Astrocyte (in vitro differentiated cells and primary cell): ENCODE measurements at regions not wholly inside any gene's neighbourhood (a gene's known extent, or its start where the extent isn't known, plus 50 kb on each side); places are given as distances from the start of the nearest gene placed in this dataset.

Experiments used
- EZH2 ChIP-seq: IDR thresholded peaks from 2 replicates; pipeline ENCODE4 v1.6.1; 2012; ENCODE audit warnings: mild to moderate bottlenecking, low read length, inconsistent platforms; ENCODE audit not compliant: insufficient read depth
- TF ChIP-seq, protein P1 (sequence below): IDR thresholded peaks from 2 replicates; pipeline ENCODE4 v1.5.1; 2011; ENCODE audit warnings: low read depth, mild to moderate bottlenecking, inconsistent platforms, low read length, moderate library complexity; ENCODE audit not compliant: insufficient read depth

DNA sequence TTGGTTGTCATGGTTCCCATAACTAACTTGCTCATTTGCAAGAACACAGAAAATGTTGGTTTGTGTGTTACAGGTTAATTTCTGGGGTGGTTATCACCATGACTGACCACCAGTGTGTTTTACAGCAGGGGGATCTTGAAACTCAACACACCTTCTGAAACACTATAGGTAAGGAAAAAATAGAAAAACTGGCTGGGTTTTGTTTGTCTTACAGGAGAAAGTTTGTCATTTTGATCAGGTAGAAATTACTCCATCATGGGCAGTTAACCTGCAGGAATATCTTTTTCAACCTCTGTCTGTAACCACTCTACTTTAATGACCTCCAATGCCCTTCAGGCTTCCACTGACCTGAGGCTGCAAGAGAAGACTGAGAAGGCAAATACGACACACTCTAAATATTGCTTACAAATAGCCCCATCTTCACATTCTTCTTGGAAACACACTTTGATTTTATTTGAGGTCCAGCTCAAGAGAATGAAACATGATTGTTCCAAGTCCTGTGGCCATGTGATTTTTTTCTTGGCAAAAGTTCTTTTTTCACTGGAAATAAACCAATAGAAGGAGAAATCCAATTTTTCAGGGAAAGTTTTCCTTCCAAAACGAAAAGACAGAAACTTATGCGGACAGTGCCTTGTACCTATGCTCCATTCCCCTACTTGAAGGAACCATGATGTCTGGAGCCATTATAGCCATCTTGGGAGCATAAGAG, 428.7 kb upstream of the SALL1 start:
- no peak for TF ChIP-seq EZH2
- TF ChIP-seq, protein P1, sequence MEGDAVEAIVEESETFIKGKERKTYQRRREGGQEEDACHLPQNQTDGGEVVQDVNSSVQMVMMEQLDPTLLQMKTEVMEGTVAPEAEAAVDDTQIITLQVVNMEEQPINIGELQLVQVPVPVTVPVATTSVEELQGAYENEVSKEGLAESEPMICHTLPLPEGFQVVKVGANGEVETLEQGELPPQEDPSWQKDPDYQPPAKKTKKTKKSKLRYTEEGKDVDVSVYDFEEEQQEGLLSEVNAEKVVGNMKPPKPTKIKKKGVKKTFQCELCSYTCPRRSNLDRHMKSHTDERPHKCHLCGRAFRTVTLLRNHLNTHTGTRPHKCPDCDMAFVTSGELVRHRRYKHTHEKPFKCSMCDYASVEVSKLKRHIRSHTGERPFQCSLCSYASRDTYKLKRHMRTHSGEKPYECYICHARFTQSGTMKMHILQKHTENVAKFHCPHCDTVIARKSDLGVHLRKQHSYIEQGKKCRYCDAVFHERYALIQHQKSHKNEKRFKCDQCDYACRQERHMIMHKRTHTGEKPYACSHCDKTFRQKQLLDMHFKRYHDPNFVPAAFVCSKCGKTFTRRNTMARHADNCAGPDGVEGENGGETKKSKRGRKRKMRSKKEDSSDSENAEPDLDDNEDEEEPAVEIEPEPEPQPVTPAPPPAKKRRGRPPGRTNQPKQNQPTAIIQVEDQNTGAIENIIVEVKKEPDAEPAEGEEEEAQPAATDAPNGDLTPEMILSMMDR, result no peak
